Middle frontal gyrus (tissue), 1 donor: ENCODE measurements at regions not wholly inside any gene's neighbourhood (a gene's known extent, or its start where the extent isn't known, plus 50 kb on each side); places are given as distances from the start of the nearest gene placed in this dataset.

ENCODE experiments used
- DNase-seq: peaks from one replicate; pipeline ENCODE4 v3.0.0-alpha.2; 2015; ENCODE audit warnings: low spot score; ENCODE audit errors: extremely low spot score

GRCh38 chr15:81492331-81492968 is 118.4 kb upstream of the TMC3 start:
- no peak for DNase-seq

- no peak for DNase-seq
Measured at GRCh38 chr15:81491414-81492096, 117.5 kb upstream of the TMC3 start.

GRCh38 chr15:81485806-81486205 is 111.8 kb upstream of the TMC3 start:
- no peak for DNase-seq

GRCh38 chr15:81484086-81484955 is 110.3 kb upstream of the TMC3 start:
- no peak for DNase-seq

GRCh38 chr15:81483496-81483895 is 109.5 kb upstream of the TMC3 start:
- DNase-seq: no peak

GRCh38 chr15:81481346-81481745 is 107.3 kb upstream of the TMC3 start:
- DNase-seq: no peak

- DNase-seq: peak; percentile 65
Measured at GRCh38 chr15:81480645-81481053, 106.6 kb upstream of the TMC3 start.

- DNase-seq: no peak
Measured at GRCh38 chr15:81478354-81478753, 104.3 kb upstream of the TMC3 start.

GRCh38 chr15:81475926-81476325 is 101.9 kb upstream of the TMC3 start:
- no peak for DNase-seq

- no peak for DNase-seq
Measured at GRCh38 chr15:81475471-81475870, 101.5 kb upstream of the TMC3 start.

- DNase-seq: no peak
Measured at GRCh38 chr15:81473946-81474345, 99.9 kb upstream of the TMC3 start.

- DNase-seq: no peak
Measured at GRCh38 chr15:81473177-81473576, 99.2 kb upstream of the TMC3 start.

- DNase-seq: no peak
Measured at GRCh38 chr15:81471151-81471550, 97.1 kb upstream of the TMC3 start.

GRCh38 chr15:81469154-81469553 is 95.1 kb upstream of the TMC3 start:
- DNase-seq: no peak

GRCh38 chr15:81466741-81467140 is 92.7 kb upstream of the TMC3 start:
- no peak for DNase-seq

- DNase-seq: no peak
Measured at GRCh38 chr15:81454024-81454423, 80.0 kb upstream of the TMC3 start.

- DNase-seq: no peak
Measured at GRCh38 chr15:81450721-81451120, 76.7 kb upstream of the TMC3 start.

GRCh38 chr15:81449836-81450474 is 75.9 kb upstream of the TMC3 start:
- no peak for DNase-seq

- DNase-seq: no peak
Measured at GRCh38 chr15:81443040-81443820, 69.2 kb upstream of the TMC3 start.

- no peak for DNase-seq
Measured at GRCh38 chr15:81442454-81442853, 68.4 kb upstream of the TMC3 start.

GRCh38 chr15:81434851-81435250 is 60.8 kb upstream of the TMC3 start:
- peak; percentile 44 for DNase-seq
